HG03135 (cell line): ENCODE measurements at regions not wholly inside any gene's neighbourhood (a gene's known extent, or its start where the extent isn't known, plus 50 kb on each side); places are given as distances from the start of the nearest gene placed in this dataset.

Experiments
- ATAC-seq: cut with Tn5 transposase; IDR thresholded peaks from one replicate; pipeline ENCODE4 v1.9.1; 2021; ENCODE audit warnings: mild to moderate bottlenecking, moderate library complexity; ENCODE audit not compliant: unreplicated experiment

GRCh38 chr4:31343061-31343460 is 622.9 kb downstream of the PCDH7 start:
- ATAC-seq: no peak

DNA sequence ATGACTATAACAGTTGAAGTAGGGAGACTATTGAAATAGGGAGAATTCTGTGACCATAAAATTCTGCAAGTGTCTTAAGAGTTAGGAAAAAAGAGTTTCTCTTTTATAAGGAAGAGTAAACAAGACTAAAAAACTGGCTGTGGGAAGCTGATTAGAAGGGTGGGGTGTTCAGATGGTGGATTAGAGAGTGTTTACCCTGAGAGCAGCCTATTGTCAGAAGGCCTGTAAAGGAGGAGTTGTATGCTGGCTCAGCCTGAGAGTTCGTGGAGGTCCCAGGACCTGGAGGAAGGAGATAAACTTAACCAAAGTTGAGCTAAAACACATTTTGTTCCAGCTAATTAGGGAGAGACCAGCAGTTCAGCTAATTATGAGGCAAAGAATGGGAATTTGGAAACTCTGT is 629.7 kb downstream of the PCDH7 start:
- ATAC-seq: no peak

DNA sequence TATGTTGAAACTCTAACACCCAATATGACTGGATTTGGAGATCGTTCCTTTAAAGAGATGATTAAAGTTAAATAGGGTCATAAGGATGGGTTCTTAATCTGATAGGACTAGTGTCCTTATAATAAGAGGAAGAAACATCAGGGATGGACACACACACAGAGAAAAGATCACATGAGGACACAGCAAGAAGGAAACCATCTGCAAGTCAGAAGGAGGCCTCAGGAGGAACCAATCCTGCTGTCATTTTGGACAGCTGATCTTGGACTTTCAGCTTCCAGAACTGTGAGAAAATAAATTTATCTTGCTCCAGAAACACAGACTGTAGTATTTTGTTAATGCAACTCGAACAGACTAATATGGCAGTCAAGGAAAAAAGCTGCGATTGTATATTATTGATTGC is 631.5 kb downstream of the PCDH7 start:
- ATAC-seq: no peak

DNA sequence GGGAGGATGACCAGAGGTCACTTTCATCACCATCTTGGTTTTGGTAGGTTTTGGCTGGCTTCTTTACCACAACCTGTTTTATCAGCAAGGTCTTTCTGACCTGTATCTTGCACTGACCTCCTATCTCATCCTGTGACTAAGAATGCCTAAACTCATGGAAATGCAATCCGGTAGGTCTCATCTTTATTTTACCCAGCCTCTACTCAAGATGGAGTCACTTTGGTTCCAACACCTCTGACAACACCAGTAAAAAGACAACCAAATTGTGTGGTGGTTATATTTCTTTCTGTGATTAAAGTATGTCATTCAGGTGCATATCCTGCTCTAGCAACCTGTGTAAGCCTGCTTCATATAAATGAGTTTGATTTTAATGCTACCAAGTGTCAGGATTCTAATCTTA is 636.7 kb downstream of the PCDH7 start:
- ATAC-seq: no peak

GRCh38 chr4:31360786-31361185 is 640.6 kb downstream of the PCDH7 start:
- no peak for ATAC-seq

GRCh38 chr4:31362756-31363155 is 642.6 kb downstream of the PCDH7 start:
- ATAC-seq: no peak

GRCh38 chr4:31365006-31365690 is 645.0 kb downstream of the PCDH7 start:
- ATAC-seq: no peak

- no peak for ATAC-seq
Observed at GRCh38 chr4:31366041-31366440, 645.9 kb downstream of the PCDH7 start.

GRCh38 chr4:31370866-31371465 is 650.8 kb downstream of the PCDH7 start:
- ATAC-seq: peak; percentile 97

DNA sequence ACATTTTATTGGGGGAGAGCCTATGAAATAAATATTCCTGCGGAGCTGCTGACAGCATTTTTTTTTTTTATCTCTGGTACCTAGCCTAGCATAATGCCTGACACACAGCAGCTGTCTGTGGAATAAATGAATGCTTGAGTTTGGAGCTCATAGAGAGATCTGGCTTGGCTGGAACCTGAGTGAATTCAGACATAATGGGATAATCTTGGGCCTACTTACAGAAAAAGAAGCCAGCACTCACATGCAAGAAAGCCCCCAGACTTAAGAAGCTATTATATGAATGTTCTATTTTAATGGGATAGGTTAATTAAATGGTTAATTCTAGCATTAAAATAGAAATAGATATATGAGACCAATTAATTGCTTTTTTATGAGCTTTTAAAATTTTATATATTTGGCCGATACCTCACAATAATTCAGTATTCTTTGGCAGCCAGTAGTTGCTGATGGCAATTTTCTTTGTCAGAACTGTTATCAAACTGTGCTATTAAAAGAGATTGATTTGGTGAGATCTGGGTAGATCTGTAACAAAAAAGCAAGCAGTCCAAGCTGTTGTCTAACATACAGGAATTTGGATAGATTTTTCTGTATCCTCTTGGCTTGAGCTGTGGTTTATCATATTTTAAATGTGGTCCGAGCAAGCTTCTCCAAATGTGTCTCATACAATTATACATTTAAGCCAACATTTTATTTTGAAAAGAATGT is 654.2 kb downstream of the PCDH7 start:
- no peak for ATAC-seq

DNA sequence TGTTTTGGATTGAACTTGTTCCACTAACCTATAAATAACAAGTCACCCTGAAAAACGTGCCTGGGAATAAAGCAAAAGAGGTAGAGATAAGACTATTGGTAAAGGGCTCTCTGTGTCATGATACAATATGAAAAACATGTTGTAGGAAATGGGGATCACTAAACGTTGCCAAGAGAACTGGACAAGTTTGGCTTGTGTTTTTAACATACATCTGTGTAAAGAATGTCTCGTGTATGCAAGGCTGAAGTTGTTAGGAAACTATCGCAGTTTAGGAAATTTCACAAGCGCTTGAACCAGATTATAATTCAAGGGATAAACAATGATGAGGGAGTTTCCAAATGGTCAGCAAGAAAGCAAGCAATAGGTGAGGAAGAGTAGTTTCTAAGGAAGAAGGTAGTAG is 655.8 kb downstream of the PCDH7 start:
- no peak for ATAC-seq

GRCh38 chr4:31379364-31379763 is 659.2 kb downstream of the PCDH7 start:
- ATAC-seq: no peak

GRCh38 chr4:31383767-31384166 is 663.6 kb downstream of the PCDH7 start:
- ATAC-seq: no peak

- no peak for ATAC-seq
Observed at GRCh38 chr4:31390849-31391248, 670.7 kb downstream of the PCDH7 start.

DNA sequence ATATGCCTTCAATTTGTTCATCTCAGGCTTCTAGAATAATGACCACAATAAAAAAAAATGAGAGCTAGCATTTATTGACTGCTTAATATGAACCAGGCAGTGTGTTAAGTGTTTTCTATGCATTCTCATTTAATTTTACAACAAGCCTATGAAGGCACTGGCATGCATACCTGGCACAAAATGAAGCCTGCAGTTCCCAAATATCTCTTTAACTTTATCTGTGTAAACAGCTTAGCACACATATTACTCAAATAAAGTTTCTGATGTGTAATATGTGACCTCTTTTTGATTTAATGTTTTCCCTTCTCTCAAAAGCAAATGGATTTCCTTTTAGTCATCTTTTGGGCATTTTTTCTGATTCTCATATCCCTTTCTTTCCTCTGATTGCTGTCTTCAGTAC is 671.8 kb downstream of the PCDH7 start:
- ATAC-seq: no peak

- ATAC-seq: no peak
Observed at GRCh38 chr4:31392923-31393322, 672.8 kb downstream of the PCDH7 start.

DNA sequence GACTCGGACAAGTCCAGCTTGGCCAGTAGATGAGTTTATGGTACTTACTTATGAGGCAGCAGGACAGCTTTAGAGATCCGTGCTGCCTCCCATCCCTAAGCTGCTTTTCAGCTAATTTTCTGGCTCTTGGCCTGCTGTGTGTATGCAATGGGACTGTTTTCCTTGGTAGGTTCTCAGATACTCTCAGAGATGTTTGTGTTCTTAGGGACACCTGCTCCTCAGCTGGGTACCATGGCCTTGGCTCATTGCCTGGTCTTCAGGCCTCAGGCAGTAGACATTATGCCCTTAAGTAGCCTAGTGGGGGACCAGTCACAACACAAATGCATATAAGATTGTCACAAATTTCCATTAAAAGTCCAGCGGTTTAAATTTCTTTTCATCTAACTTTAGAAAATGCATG is 688.0 kb downstream of the PCDH7 start:
- no peak for ATAC-seq

DNA sequence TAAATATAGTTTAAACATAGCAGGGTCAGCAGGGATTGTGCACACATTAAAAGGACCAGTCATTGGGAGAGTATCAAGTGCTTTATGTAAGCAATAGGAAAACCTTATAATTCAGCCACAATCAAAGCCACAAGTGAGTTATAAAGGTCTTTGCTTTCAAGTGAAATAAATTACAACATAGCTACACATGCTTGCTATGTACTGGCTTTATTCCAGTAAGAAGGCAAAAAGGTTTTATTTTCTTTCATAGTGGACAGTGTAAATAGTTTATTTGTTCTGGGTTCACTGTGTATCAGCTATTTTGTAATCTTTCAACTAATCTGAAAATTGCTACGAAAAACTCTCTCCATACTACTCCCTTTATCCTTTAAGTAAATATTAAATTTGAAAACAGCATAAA is 691.4 kb downstream of the PCDH7 start:
- no peak for ATAC-seq

GRCh38 chr4:31415629-31416028 is 695.5 kb downstream of the PCDH7 start:
- no peak for ATAC-seq

DNA sequence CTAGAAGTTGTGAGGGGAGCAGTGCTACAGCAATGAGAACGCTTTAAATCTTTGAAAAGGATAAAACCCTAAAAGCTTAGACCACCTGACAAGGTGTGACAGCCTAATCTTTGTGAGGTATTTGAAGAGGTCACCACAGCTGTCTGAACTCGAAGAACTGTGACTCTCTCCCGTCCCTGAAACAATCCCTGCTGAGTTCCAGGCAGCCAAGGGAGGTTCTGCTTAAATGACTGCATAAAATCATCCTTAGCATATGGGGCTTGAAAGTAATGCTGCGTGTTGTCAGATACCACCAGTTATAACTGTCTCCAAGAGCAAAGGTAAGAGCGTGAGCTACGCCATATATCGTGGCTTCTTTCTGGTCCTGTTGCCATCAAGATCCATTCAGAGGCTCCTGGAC is 696.3 kb downstream of the PCDH7 start:
- no peak for ATAC-seq

- no peak for ATAC-seq
Observed at GRCh38 chr4:31417040-31417439, 696.9 kb downstream of the PCDH7 start.

GRCh38 chr4:31422006-31422405 is 701.8 kb downstream of the PCDH7 start:
- ATAC-seq: no peak
